Ovary (tissue), 7 donors: ENCODE measurements at regions not wholly inside any gene's neighbourhood (a gene's known extent, or its start where the extent isn't known, plus 50 kb on each side); places are given as distances from the start of the nearest gene placed in this dataset.

Experiments
- DNase-seq, 5 donors: peaks; one replicate each; pipeline ENCODE4 v3.0.0-alpha.2; 2019 to 2020
- H3K27ac ChIP-seq, 2 donors: fragments of 200-600 bp; one replicate each; pipeline versions ENCODE4 v1.5.1 to v1.8.0; 2019 to 2022
- H3K27me3 ChIP-seq: fragments of 200-600 bp; one replicate; pipeline ENCODE4 v1.8.0; 2022
- H3K36me3 ChIP-seq: fragments of 200-600 bp; sonication (generic); one replicate; pipeline ENCODE4 v1.5.1; 2019
- H3K4me1 ChIP-seq: one replicate; pipeline ENCODE4 v1.8.1; 2013; ENCODE audit warnings: mild to moderate bottlenecking, moderate library complexity; ENCODE audit not compliant: insufficient read depth
- H3K4me3 ChIP-seq: fragments of 200-600 bp; sonication (generic); one replicate; pipeline ENCODE4 v1.5.1; 2017
- H3K9me3 ChIP-seq, 2 donors: fragments of 200-600 bp in 1 of 2; sonication (generic) in 1 of 2; one replicate each; pipeline versions ENCODE4 v1.5.1 to v1.8.1; 2013 to 2019; ENCODE audit warnings: mild to moderate bottlenecking in 1 of 2, moderate library complexity in 1 of 2
- EP300 ChIP-seq: sonication (generic); formaldehyde crosslinking; IDR thresholded peaks from one replicate; pipeline ENCODE4 v1.6.1; 2017; ENCODE audit warnings: antibody characterized with exemption
- POLR2A ChIP-seq: fragments of 450-650 bp; IDR thresholded peaks from one replicate; pipeline ENCODE4 v1.6.1; 2017; ENCODE audit warnings: antibody characterized with exemption, mild to moderate bottlenecking, moderate library complexity
- WGBS, 3 donors: extraction: QIAGEN DNeasy Blood & Tissue Kit in 1 of 3; methylation state at CpG; one replicate each; pipeline versions ENCODE4 v1.1.5 to v1.1.7; 2013 to 2017; 5-methylcytosine and 5-hydroxymethylcytosine counted together
- intact Hi-C, 4 donors: fragments of 100-400 bp; cut with DNase I; formaldehyde crosslinking; loops; one replicate each; pipeline versions ENCODE4 v1.11.0 to v1.15.1; 2022 to 2023
- TF ChIP-seq, protein P1 (sequence below), 3 donors: fragments of 450-650 bp in 2 of 3; fragments of 200-600 bp in 1 of 3; IDR thresholded peaks; one replicate each; pipeline versions ENCODE4 v1.5.1 to v1.8.0; 2016 to 2022; ENCODE audit warnings: antibody characterized with exemption in 3 of 3, mild to moderate bottlenecking in 1 of 3
- donor health status: DM: no; HTN: no; CAD: no; lungs with moderate emphysema.
- donor health status: DM: no; HTN: no; CAD: no.
- donor health status: Bipolar disorder and iron deficiency.
- donor health status: DM: no; HTN: no; CAD: no.
- donor health status: DM: yes; HTN: yes; CAD: no.

DNA sequence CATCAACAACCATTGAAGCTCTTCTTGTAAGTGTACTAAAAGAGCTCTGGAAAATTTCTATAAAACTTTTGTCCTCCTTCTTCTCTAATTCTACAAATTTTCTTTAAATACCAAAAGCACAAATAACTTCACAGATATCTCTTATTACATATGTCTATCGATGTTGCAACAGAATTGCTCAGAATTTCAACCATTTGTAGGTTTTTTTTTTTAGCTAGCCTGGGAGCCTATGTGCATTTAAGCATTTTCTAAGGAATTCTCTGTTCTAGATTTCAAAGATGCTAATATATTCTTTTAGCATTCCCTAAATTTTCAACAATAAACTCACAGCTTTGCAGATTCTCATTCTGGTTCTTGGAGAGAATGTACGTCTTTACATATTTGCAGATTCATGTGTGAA, 774.3 kb upstream of the NR2F2 start:
- 68 to 71% (median 70%) methylated on average over 2 of the region's 2 CpGs for WGBS, 3 donors
- Histone ChIP-seq H3K27ac (no peak overlapping the region), H3K27me3 (no peaks in the 10 kb centered on the region), H3K9me3 (no peaks in the 10 kb centered on the region), H3K4me3 (no peak overlapping the region), H3K4me1 (peaks cover 3% of the 10 kb centered on the region), H3K36me3 (no peaks in the 10 kb centered on the region)
- TF ChIP-seq, protein P1, sequence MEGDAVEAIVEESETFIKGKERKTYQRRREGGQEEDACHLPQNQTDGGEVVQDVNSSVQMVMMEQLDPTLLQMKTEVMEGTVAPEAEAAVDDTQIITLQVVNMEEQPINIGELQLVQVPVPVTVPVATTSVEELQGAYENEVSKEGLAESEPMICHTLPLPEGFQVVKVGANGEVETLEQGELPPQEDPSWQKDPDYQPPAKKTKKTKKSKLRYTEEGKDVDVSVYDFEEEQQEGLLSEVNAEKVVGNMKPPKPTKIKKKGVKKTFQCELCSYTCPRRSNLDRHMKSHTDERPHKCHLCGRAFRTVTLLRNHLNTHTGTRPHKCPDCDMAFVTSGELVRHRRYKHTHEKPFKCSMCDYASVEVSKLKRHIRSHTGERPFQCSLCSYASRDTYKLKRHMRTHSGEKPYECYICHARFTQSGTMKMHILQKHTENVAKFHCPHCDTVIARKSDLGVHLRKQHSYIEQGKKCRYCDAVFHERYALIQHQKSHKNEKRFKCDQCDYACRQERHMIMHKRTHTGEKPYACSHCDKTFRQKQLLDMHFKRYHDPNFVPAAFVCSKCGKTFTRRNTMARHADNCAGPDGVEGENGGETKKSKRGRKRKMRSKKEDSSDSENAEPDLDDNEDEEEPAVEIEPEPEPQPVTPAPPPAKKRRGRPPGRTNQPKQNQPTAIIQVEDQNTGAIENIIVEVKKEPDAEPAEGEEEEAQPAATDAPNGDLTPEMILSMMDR (IDR thresholded peaks at IDR 0.05) = no peak
- no peak for TF ChIP-seq POLR2A
- TF ChIP-seq EP300 = no peak
- DNase-seq = no peak
- intact Hi-C loops = no loop called here

DNA sequence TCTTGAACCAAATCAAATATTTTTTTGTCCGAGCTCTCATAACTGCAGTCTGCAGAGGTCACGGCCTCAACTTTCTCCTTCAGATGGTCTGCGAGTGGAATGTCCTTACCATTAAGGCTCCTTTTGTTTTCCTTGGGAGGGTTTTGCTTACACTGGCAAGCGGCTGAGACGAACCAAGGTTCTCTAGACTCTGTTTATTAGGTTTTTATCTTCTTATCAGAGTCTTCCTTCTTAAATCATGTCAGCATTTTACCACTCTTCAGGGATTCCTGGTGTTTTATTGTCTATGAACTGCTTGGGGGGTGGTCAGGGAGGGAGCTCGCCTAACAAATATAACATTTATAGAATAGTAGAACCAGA, 773.7 kb upstream of the NR2F2 start:
- Histone ChIP-seq H3K4me1 (peaks cover 3% of the 10 kb centered on the region), H3K4me3 (no peak overlapping the region), H3K27me3 (no peaks in the 10 kb centered on the region), H3K36me3 (no peaks in the 10 kb centered on the region), H3K9me3 (no peaks in the 10 kb centered on the region), H3K27ac (no peak overlapping the region)
- intact Hi-C loops = no loop called here
- TF ChIP-seq EP300 (no peak), POLR2A (no peak)
- TF ChIP-seq, protein P1 (IDR thresholded peaks at IDR 0.05) = no peak
- no peak for DNase-seq
- WGBS, 3 donors = 26 to 40% (median 27%) methylated on average over 6 of the region's 6 CpGs

DNA sequence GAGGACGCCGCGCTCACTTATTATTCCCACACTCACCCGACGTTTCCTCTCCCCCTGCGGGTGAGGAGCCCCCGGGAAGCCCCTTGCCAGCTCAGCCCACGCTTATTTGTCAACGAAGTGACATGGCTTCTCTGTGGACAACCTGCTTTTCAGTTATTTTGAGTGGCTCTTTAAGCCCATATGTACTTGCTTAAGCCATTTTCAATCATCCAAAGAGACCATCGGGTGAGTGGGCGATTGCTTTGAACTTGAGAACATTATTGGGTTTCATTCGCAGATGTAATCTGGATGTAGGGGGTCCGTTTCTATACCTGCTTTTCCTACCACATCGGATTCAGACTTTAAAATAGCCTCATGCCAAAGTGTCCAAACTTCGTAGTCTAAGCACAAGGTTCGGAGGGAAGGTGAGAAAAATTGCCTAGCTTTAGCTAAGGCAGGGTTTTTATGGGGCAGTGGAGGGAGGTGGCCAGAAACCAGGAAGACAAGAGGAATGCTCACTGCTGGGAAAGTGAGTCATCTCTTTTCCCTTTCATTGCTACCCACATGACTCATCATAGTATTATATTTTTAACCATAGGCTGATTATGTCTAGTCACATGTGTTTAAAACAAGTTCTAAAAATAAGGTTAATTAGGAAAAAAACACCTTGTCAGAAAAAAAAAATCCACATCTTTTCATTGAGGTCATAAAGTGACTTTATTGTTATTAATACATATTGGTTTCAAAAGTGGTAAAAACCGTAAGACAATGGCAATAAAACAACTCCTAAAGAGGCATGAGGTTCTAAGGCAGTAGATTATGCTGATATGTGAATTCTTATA, 773.1 kb upstream of the NR2F2 start:
- H3K36me3 ChIP-seq = no peaks in the 10 kb centered on the region
- 67 to 74% (median 69%) methylated on average over 17 of the region's 17 CpGs for WGBS, 3 donors
- no peak overlapping the region for H3K4me3 ChIP-seq
- TF ChIP-seq, protein P1 (IDR thresholded peaks at IDR 0.05) = no peak
- no peak for TF ChIP-seq EP300
- TF ChIP-seq POLR2A = no peak
- H3K27ac ChIP-seq = no peak overlapping the region
- H3K9me3 ChIP-seq = no peaks in the 10 kb centered on the region
- H3K4me1 ChIP-seq = peaks cover 3% of the 10 kb centered on the region
- peak in 1 of 5 donors; percentile 49 for DNase-seq
- H3K27me3 ChIP-seq = no peaks in the 10 kb centered on the region
- intact Hi-C loops = no loop called here

DNA sequence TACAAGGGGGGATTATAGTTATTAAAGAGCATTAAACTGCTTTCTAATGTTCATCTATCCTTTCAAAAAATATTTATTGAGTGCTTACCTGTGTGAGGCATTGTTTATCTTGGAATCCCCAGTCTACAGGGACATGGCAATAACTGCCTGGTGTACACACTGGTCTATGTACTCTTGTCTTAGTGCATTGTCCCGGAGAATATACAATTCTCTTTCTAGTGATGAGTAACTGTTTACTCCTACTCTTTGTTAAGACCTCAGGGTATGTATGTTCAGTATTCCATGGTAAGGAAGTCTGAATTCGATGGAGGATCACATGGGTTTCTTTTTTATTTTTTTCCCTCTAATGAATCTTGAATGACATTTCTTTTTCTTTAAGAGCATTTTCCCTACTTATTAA, 772.4 kb upstream of the NR2F2 start:
- Histone ChIP-seq H3K27me3 (no peaks in the 10 kb centered on the region), H3K36me3 (no peaks in the 10 kb centered on the region), H3K4me3 (no peak overlapping the region), H3K4me1 (peaks cover 3% of the 10 kb centered on the region), H3K9me3 (no peaks in the 10 kb centered on the region), H3K27ac (no peak overlapping the region)
- WGBS, 3 donors = 79 to 94% (median 85%) methylated on average over 2 of the region's 2 CpGs
- TF ChIP-seq, protein P1 (IDR thresholded peaks at IDR 0.05) = no peak
- no peak for TF ChIP-seq EP300
- TF ChIP-seq POLR2A = no peak
- intact Hi-C loops = no loop called here
- DNase-seq = no peak
